DND-41 (cell line): ENCODE measurements at regions not wholly inside any gene's neighbourhood (a gene's known extent, or its start where the extent isn't known, plus 50 kb on each side); places are given as distances from the start of the nearest gene placed in this dataset.

Experiments
- ATAC-seq: fragments of 200-7000 bp; cut with Tn5 transposase; 3 replicates; pipeline ENCODE4 v1.9.1; 2021; ENCODE audit warnings: low read depth; ENCODE audit not compliant: insufficient read depth
- DNase-seq: peaks from one replicate; pipeline ENCODE4 v3.0.0-alpha.2; 2020
- H2AFZ ChIP-seq: 2 replicates; pipeline ENCODE4 v1.6.0; 2012; ENCODE audit warnings: low read depth, low read length
- H3K27ac ChIP-seq: 2 replicates; pipeline ENCODE4 v1.5.1; 2012; ENCODE audit warnings: low read length, inconsistent platforms
- H3K27me3 ChIP-seq: fragments of 200-600 bp; sonication (generic); 2 replicates; pipeline ENCODE4 v1.6.0; 2012; ENCODE audit warnings: low read length, mild to moderate bottlenecking, inconsistent platforms; ENCODE audit not compliant: insufficient read depth, poor library complexity
- H3K36me3 ChIP-seq: 2 replicates; pipeline ENCODE4 v1.5.1; 2012; ENCODE audit warnings: low read length, inconsistent platforms; ENCODE audit not compliant: insufficient read depth
- H3K4me1 ChIP-seq: 2 replicates; pipeline ENCODE4 v1.5.1; 2012; ENCODE audit warnings: mild to moderate bottlenecking, low read length; ENCODE audit not compliant: insufficient read depth
- H3K4me2 ChIP-seq: 2 replicates; pipeline ENCODE4 v1.6.0; 2012; ENCODE audit warnings: mild to moderate bottlenecking, moderate library complexity, low read length, inconsistent platforms; ENCODE audit not compliant: insufficient read depth
- H3K4me3 ChIP-seq, 2 experiments: fragments of 200-600 bp in 1 of 2; shearing (Covaris generic) in 1 of 2; 2 replicates each; pipeline ENCODE4 v1.5.1; 2012 to 2016; ENCODE audit warnings: inconsistent platforms in 2 of 2, low read length in 2 of 2, mild to moderate bottlenecking in 2 of 2, low read depth in 1 of 2, moderate library complexity in 1 of 2
- H3K79me2 ChIP-seq: 2 replicates; pipeline ENCODE4 v1.6.0; 2012; ENCODE audit warnings: low read length, inconsistent platforms; ENCODE audit not compliant: insufficient read depth
- H3K9ac ChIP-seq: 2 replicates; pipeline ENCODE4 v1.6.0; 2012; ENCODE audit warnings: low read depth, mild to moderate bottlenecking, inconsistent platforms, low read length, moderate library complexity
- H3K9me3 ChIP-seq: 2 replicates; pipeline ENCODE4 v1.5.1; 2012; ENCODE audit warnings: low read length, moderate library complexity, mild to moderate bottlenecking, inconsistent platforms; ENCODE audit not compliant: insufficient read depth, severe bottlenecking
- H4K20me1 ChIP-seq: 2 replicates; pipeline ENCODE4 v1.6.0; 2012; ENCODE audit warnings: low read length; ENCODE audit not compliant: insufficient read depth
- CTCF ChIP-seq: IDR thresholded peaks from 2 replicates; pipeline ENCODE4 v1.5.1; 2012; ENCODE audit warnings: borderline replicate concordance, low read length, moderate library complexity, mild to moderate bottlenecking; ENCODE audit not compliant: poor library complexity, severe bottlenecking; ENCODE audit errors: extremely low read depth
- EZH2 ChIP-seq: IDR thresholded peaks from 3 replicates; pipeline ENCODE4 v1.6.1; 2012; ENCODE audit warnings: borderline replicate concordance, low read depth, mild to moderate bottlenecking, moderate library complexity, low read length, inconsistent platforms; ENCODE audit not compliant: severe bottlenecking

GRCh38 chr18:68507781-68508180, 207.1 kb downstream of the TMX3 start:
- no peak overlapping the region for H2AFZ ChIP-seq
- no peak overlapping the region for H3K27ac ChIP-seq
- no peaks in the 10 kb centered on the region for H3K9me3 ChIP-seq
- no peak overlapping the region for H3K4me2 ChIP-seq
- ATAC-seq (no peak), DNase-seq (no peak)
- no peak for TF ChIP-seq EZH2
- no peak for TF ChIP-seq CTCF
- no peaks in the 10 kb centered on the region for H4K20me1 ChIP-seq
- H3K27me3 ChIP-seq, result no peaks in the 10 kb centered on the region
- no peak overlapping the region for H3K9ac ChIP-seq
- no peaks in the 10 kb centered on the region for H3K4me1 ChIP-seq
- H3K79me2 ChIP-seq, result no peaks in the 10 kb centered on the region
- no peak overlapping the region for H3K4me3 ChIP-seq
- no peaks in the 10 kb centered on the region for H3K36me3 ChIP-seq

GRCh38 chr18:68505178-68505574, 209.7 kb downstream of the TMX3 start:
- DNase-seq (no peak), ATAC-seq (no peak)
- H3K4me1 ChIP-seq, result no peaks in the 10 kb centered on the region
- no peaks in the 10 kb centered on the region for H3K36me3 ChIP-seq
- TF ChIP-seq EZH2 (no peak), CTCF (no peak)
- H3K4me2 ChIP-seq, result no peak overlapping the region
- H4K20me1 ChIP-seq, result no peaks in the 10 kb centered on the region
- no peaks in the 10 kb centered on the region for H3K27me3 ChIP-seq
- H3K4me3 ChIP-seq, result no peak overlapping the region
- no peaks in the 10 kb centered on the region for H3K9me3 ChIP-seq
- no peaks in the 10 kb centered on the region for H3K79me2 ChIP-seq
- H3K27ac ChIP-seq, result no peak overlapping the region
- H3K9ac ChIP-seq, result no peak overlapping the region
- H2AFZ ChIP-seq, result no peak overlapping the region

- Histone ChIP-seq H3K9ac (no peak overlapping the region), H3K27me3 (no peaks in the 10 kb centered on the region), H3K4me2 (no peak overlapping the region), H3K4me1 (no peaks in the 10 kb centered on the region), H2AFZ (no peak overlapping the region), H3K79me2 (no peaks in the 10 kb centered on the region), H4K20me1 (no peaks in the 10 kb centered on the region), H3K9me3 (no peaks in the 10 kb centered on the region), H3K36me3 (no peaks in the 10 kb centered on the region), H3K4me3 (no peak overlapping the region), H3K27ac (no peak overlapping the region)
- TF ChIP-seq CTCF (no peak), EZH2 (no peak)
- ATAC-seq, result no peak
- DNase-seq, result no peak
Observed at GRCh38 chr18:68504441-68505177, 210.3 kb downstream of the TMX3 start.
